Stomach (tissue), 8 donors: ENCODE measurements at regions not wholly inside any gene's neighbourhood (a gene's known extent, or its start where the extent isn't known, plus 50 kb on each side); places are given as distances from the start of the nearest gene placed in this dataset.

Experiments
- DNase-seq, 2 donors: peaks; one replicate each; pipeline versions ENCODE4 v3.0.0 to v3.0.0-alpha.2; 2013 to 2019
- H3K27ac ChIP-seq, 5 donors: fragments of 200-600 bp in 4 of 5; sonication (generic) in 4 of 5; one replicate each; pipeline ENCODE4 v1.5.1; 2013 to 2019; ENCODE audit warnings: mild to moderate bottlenecking in 1 of 5, moderate library complexity in 1 of 5
- H3K27me3 ChIP-seq, 3 donors: fragments of 200-600 bp; sonication (generic); one replicate each; pipeline ENCODE4 v1.5.1; 2017 to 2019; ENCODE audit warnings: mixed run types in 1 of 3
- H3K36me3 ChIP-seq, 4 donors: fragments of 200-600 bp; sonication (generic); 1 replicate in 3 of 4; 2 replicates in 1 of 4; pipeline ENCODE4 v1.5.1; 2016 to 2019
- H3K4me1 ChIP-seq, 4 donors: fragments of 200-600 bp; sonication (generic); one replicate each; pipeline ENCODE4 v1.5.1; 2016 to 2019
- H3K4me3 ChIP-seq, 4 donors: fragments of 200-600 bp; sonication (generic) in 3 of 4; one replicate each; pipeline ENCODE4 v1.5.1; 2016 to 2019; ENCODE audit warnings: mild to moderate bottlenecking in 1 of 4
- H3K9me3 ChIP-seq, 4 donors: fragments of 200-600 bp; sonication (generic); one replicate each; pipeline ENCODE4 v1.5.1; 2016 to 2019
- EP300 ChIP-seq: sonication (generic); formaldehyde crosslinking; IDR thresholded peaks from one replicate; pipeline ENCODE4 v1.6.1; 2017; ENCODE audit warnings: antibody characterized with exemption
- POLR2A ChIP-seq, 4 donors: fragments of 450-650 bp; IDR thresholded peaks; one replicate each; pipeline ENCODE4 v1.6.1; 2016; ENCODE audit warnings: antibody characterized with exemption in 4 of 4, control low read depth in 2 of 4, mild to moderate bottlenecking in 1 of 4, moderate library complexity in 1 of 4
- POLR2AphosphoS5 ChIP-seq, 3 donors: sonication (generic); formaldehyde crosslinking; IDR thresholded peaks; one replicate each; pipeline ENCODE4 v1.6.1; 2016; ENCODE audit warnings: antibody characterized with exemption in 3 of 3
- WGBS, 5 donors: extraction: QIAGEN DNeasy Blood & Tissue Kit in 3 of 5; methylation state at CpG; one replicate each; pipeline versions ENCODE4 v1.1.5 to v1.1.7; 2013 to 2018; 5-methylcytosine and 5-hydroxymethylcytosine counted together
- intact Hi-C: fragments of 100-400 bp; cut with DNase I; formaldehyde crosslinking; loops from one replicate; pipeline ENCODE4 v1.15.1; 2023; ENCODE audit warnings: low total_unique reads
- TF ChIP-seq, protein P1 (sequence below), 7 experiments: fragments of 450-650 bp in 4 of 7; fragments of 200-600 bp in 3 of 7; sonication (generic) in 3 of 7; IDR thresholded peaks; one replicate each; pipeline ENCODE4 v1.5.1; 2016 to 2019; ENCODE audit warnings: antibody characterized with exemption in 7 of 7, control low read depth in 2 of 7, mild to moderate bottlenecking in 1 of 7
- donor health status: healthy with polysubstance abuse.
- donor health status: Bipolar disorder and iron deficiency.
- donor health status: healthy.

DNA sequence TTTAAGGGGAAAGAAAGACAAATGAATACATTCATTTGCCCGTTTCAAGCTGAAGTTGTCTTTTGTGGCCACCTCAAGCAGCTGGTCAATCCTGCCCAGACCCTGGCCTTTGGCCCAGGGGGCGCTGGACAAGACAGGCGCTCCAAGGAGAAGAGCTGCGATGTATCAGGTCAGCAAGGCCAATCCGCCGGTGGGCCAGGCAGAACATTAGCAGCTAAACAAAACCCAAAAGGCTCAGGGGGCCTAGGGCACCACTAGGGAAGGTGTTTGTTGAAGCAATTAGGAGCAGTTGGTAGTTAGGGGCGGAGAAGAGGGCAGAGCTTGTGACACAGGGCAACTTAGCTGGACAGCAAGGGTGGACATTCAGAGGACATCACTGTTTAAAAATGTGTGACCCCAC lies 60.8 kb upstream of the TMEM33 start:
- intact Hi-C loops = no loop called here
- H3K27ac ChIP-seq = no peak overlapping the region
- DNase-seq = no peak
- peaks cover 0 to 23% (median 10%) of the 10 kb centered on the region in 4 donors for H3K4me1 ChIP-seq
- H3K36me3 ChIP-seq = no peaks in the 10 kb centered on the region
- TF ChIP-seq POLR2A (IDR thresholded peaks at IDR 0.05) (no peak), EP300 (no peak), POLR2AphosphoS5 (IDR thresholded peaks at IDR 0.05) (no peak)
- TF ChIP-seq, protein P1, sequence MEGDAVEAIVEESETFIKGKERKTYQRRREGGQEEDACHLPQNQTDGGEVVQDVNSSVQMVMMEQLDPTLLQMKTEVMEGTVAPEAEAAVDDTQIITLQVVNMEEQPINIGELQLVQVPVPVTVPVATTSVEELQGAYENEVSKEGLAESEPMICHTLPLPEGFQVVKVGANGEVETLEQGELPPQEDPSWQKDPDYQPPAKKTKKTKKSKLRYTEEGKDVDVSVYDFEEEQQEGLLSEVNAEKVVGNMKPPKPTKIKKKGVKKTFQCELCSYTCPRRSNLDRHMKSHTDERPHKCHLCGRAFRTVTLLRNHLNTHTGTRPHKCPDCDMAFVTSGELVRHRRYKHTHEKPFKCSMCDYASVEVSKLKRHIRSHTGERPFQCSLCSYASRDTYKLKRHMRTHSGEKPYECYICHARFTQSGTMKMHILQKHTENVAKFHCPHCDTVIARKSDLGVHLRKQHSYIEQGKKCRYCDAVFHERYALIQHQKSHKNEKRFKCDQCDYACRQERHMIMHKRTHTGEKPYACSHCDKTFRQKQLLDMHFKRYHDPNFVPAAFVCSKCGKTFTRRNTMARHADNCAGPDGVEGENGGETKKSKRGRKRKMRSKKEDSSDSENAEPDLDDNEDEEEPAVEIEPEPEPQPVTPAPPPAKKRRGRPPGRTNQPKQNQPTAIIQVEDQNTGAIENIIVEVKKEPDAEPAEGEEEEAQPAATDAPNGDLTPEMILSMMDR (IDR thresholded peaks at IDR 0.05) = no peak
- no peaks in the 10 kb centered on the region for H3K9me3 ChIP-seq
- no peak overlapping the region for H3K4me3 ChIP-seq
- peaks cover 16 to 100% (median 59%) of the 10 kb centered on the region in 3 donors for H3K27me3 ChIP-seq
- 21 to 36% (median 30%) methylated on average over 7 of the region's 7 CpGs for WGBS, 5 donors

DNA sequence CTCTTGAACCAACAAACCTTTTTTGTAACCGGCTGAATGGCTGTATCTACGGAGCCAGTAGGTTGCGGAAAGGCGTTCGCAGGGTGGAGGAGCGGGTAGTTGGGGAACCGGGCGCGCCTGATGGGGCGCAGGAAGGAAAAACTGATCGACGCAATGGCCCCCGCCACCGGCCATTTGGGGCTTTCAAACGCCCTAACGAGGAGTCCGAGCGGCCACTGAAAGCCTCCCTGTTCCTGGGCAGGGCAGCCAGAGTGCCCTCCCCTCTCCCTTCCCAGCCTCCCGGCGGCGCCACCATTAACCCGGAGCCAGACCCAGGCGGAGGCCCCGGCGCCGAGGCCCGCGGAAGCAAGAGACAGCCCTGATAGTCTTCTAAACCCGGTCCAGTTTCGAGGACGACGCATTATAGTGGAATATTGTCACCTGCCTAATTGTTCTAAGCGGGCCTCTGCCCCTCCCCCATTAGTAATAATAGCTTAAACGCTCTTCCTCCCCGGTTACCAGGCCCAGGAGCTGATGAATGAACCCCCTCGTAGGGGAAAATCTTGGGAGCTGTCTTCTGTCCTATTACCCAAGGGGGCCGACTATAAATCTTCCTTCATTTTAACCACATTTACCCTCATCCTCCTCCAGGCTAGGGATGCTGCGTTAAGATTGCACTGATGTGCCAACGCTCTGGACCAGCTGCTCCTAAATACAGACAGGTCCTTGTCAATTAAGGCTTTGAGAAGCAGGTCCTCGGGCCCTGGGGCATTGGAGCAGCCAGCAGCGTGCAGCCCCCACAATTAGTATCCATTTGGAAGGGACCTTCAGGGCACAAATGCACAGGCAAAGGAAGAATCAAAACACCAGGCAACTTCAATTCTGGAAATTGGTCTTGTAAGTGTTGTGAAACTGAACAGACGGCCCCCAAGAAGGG lies 61.6 kb upstream of the TMEM33 start:
- intact Hi-C loops = no loop called here
- peak in 1 of 2 donors; percentile 36 for DNase-seq
- TF ChIP-seq, protein P1 (IDR thresholded peaks at IDR 0.05) = no peak
- TF ChIP-seq POLR2AphosphoS5 (IDR thresholded peaks at IDR 0.05) (no peak), EP300 (no peak), POLR2A (IDR thresholded peaks at IDR 0.05) (no peak)
- Histone ChIP-seq H3K36me3 (no peaks in the 10 kb centered on the region), H3K4me1 (peaks cover 0 to 16% (median 6%) of the 10 kb centered on the region in 4 donors), H3K27me3 (peaks cover 10 to 99% (median 52%) of the 10 kb centered on the region in 3 donors), H3K9me3 (no peaks in the 10 kb centered on the region), H3K4me3 (peak overlapping the region in 1 of 4 donors; percentile 2), H3K27ac (no peak overlapping the region)
- 5 to 11% (median 7%) methylated on average over 31 to 42 of the region's 42 CpGs for WGBS, 5 donors

DNA sequence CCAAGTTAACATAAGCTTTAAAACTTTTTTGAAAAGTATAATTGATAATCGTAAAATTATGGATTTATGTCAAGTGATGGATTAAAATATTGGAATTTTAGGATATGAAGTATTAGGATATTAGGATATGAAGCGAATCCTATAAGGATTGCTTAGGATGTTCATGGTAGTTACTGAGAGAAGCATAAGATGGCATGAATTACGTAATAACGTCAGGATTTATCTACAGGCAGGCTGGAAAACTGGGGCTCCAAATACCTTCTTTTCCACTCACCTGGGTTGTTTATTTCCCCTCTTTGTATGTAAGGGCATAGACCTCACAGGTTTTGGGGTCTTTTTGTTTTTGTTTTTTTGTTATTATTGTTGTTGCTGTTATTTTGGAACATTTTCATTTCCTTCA lies 65.2 kb upstream of the TMEM33 start:
- peaks cover 6 to 33% (median 18%) of the 10 kb centered on the region in 4 donors for H3K4me1 ChIP-seq
- WGBS, 5 donors = 48 to 68% (median 55%) methylated on average over 4 of the region's 4 CpGs
- no peak overlapping the region for H3K4me3 ChIP-seq
- H3K9me3 ChIP-seq = peaks cover 0 to 3% (median 0%) of the 10 kb centered on the region in 4 donors
- TF ChIP-seq EP300 = no peak
- TF ChIP-seq, protein P1 (IDR thresholded peaks at IDR 0.05) = no peak
- no peak for TF ChIP-seq POLR2AphosphoS5 (IDR thresholded peaks at IDR 0.05)
- no peak for TF ChIP-seq POLR2A (IDR thresholded peaks at IDR 0.05)
- intact Hi-C loops = no loop called here
- no peaks in the 10 kb centered on the region for H3K36me3 ChIP-seq
- no peak for DNase-seq
- H3K27ac ChIP-seq = no peak overlapping the region
- peaks cover 17 to 96% (median 53%) of the 10 kb centered on the region in 3 donors for H3K27me3 ChIP-seq

DNA sequence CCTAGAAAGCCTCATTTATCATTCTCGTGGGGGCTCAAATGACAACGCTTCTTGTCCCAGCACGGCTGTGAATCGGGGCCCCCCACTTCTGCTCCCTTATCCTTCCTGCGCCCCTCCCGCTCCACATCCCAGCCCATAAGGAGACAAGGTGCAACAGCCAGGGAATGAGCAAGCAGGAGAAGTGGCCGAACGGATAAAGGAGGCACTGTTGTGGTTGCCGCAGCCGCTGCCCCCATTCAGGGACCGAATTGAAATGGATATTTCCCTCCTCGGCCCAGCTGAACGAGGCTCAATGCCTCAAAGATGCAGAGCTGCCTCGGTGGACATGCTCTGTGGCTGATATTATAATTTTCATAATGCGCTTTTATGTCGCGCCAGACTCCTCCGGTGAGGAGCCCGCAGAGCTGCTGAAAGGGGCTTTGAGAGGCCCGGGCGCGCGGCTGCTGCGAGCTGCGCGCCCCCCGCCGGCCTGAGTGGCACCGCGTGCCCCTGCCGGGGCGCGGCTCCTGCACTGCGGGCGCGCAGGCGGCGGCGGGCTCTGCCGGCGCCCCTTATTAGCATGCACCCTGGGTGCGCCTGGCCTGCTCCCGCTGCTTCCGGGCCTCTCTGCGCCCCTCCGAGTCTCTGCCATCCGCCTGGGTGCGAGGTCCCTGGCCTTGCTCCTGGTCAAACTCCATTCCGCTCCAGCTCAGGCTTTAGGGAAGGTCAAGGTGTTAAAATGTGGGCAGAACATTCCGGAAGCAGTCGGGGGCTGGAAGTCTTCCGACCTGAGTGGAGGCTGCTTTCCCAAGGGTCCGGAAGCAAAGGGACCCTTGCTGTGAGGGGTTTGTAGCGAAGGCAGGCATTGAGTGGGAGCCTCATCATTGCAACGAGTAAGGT lies 68.2 kb upstream of the TMEM33 start:
- peak in 1 of 2 donors; percentile 23 for DNase-seq
- H3K36me3 ChIP-seq = no peaks in the 10 kb centered on the region
- intact Hi-C loops = no loop called here
- H3K9me3 ChIP-seq = peaks cover 0 to 9% (median 0%) of the 10 kb centered on the region in 4 donors
- 4 to 5% (median 5%) methylated on average over 39 to 55 of the region's 55 CpGs for WGBS, 5 donors
- peak overlapping the region in 2 of 4 donors; percentile 4 to 10 for H3K4me3 ChIP-seq
- H3K27me3 ChIP-seq = peaks cover 17 to 93% (median 55%) of the 10 kb centered on the region in 3 donors
- peaks cover 6 to 23% (median 15%) of the 10 kb centered on the region in 4 donors for H3K4me1 ChIP-seq
- no peak overlapping the region for H3K27ac ChIP-seq
- TF ChIP-seq POLR2A (IDR thresholded peaks at IDR 0.05) (no peak), POLR2AphosphoS5 (IDR thresholded peaks at IDR 0.05) (no peak), EP300 (no peak)
- TF ChIP-seq, protein P1 (IDR thresholded peaks at IDR 0.05) = no peak
